Type B pancreatic cell (in vitro differentiated cells): ENCODE measurements at regions not wholly inside any gene's neighbourhood (a gene's known extent, or its start where the extent isn't known, plus 50 kb on each side); places are given as distances from the start of the nearest gene placed in this dataset.

Experiments used
- DNase-seq: peaks from one replicate; pipeline ENCODE4 v3.0.0; 2021; ENCODE audit warnings: mixed read lengths; ENCODE audit not compliant: unreplicated experiment; ENCODE audit errors: extremely low spot score
- H3K27ac Mint-ChIP-seq: 2 replicates; pipeline ENCODE4 v1.8.0; 2021; ENCODE audit warnings: mild to moderate bottlenecking, mixed read lengths
- H3K27me3 Mint-ChIP-seq: 2 replicates; pipeline ENCODE4 v1.8.0; 2021; ENCODE audit warnings: mixed read lengths
- H3K36me3 Mint-ChIP-seq: 2 replicates; pipeline ENCODE4 v1.8.0; 2021; ENCODE audit warnings: mixed read lengths
- H3K4me1 Mint-ChIP-seq: one replicate; pipeline ENCODE4 v1.8.0; 2021; ENCODE audit warnings: mixed read lengths; ENCODE audit not compliant: unreplicated experiment
- H3K4me3 Mint-ChIP-seq: 2 replicates; pipeline ENCODE4 v1.8.0; 2021; ENCODE audit warnings: mild to moderate bottlenecking, mixed read lengths
- H3K9me3 Mint-ChIP-seq: 2 replicates; pipeline ENCODE4 v1.8.0; 2021; ENCODE audit warnings: mixed read lengths
- CTCF ChIP-seq: fragments of 200-600 bp; sonication (generic); conservative IDR thresholded peaks from 2 replicates; pipeline ENCODE4 v1.5.0; 2021; ENCODE audit warnings: antibody characterized with exemption, mild to moderate bottlenecking

- Mint-ChIP-seq H3K36me3 (no peaks in the 10 kb centered on the region), H3K4me1 (no peaks in the 10 kb centered on the region)
Measured at GRCh38 chr1:238107322-238107721, 216.6 kb upstream of the ZP4 start.

GRCh38 chr1:238104752-238105151 is 214.0 kb upstream of the ZP4 start:
- no peak for TF ChIP-seq CTCF
- H3K27me3 Mint-ChIP-seq, result peaks cover 3% of the 10 kb centered on the region
- no peak overlapping the region for H3K27ac Mint-ChIP-seq
- H3K9me3 Mint-ChIP-seq, result peaks cover 8% of the 10 kb centered on the region
- H3K36me3 Mint-ChIP-seq, result no peaks in the 10 kb centered on the region
- no peak for DNase-seq
- H3K4me1 Mint-ChIP-seq, result no peaks in the 10 kb centered on the region
- H3K4me3 Mint-ChIP-seq, result no peak overlapping the region

More at GRCh38 chr1:238107322-238107721, 216.6 kb upstream of the ZP4 start:
- DNase-seq, result no peak
- H3K4me3 Mint-ChIP-seq, result no peak overlapping the region
- H3K27ac Mint-ChIP-seq, result no peak overlapping the region
- peaks cover 7% of the 10 kb centered on the region for H3K27me3 Mint-ChIP-seq
- peaks cover 3% of the 10 kb centered on the region for H3K9me3 Mint-ChIP-seq
- TF ChIP-seq CTCF, result no peak

- H3K4me3 Mint-ChIP-seq, result no peak overlapping the region
- peaks cover 3% of the 10 kb centered on the region for H3K27me3 Mint-ChIP-seq
- no peaks in the 10 kb centered on the region for H3K36me3 Mint-ChIP-seq
- TF ChIP-seq CTCF, result no peak
- no peak for DNase-seq
- no peaks in the 10 kb centered on the region for H3K4me1 Mint-ChIP-seq
- peaks cover 10% of the 10 kb centered on the region for H3K9me3 Mint-ChIP-seq
- no peak overlapping the region for H3K27ac Mint-ChIP-seq
Measured at GRCh38 chr1:238101923-238102322, 211.2 kb upstream of the ZP4 start.

GRCh38 chr1:238099871-238100270 is 209.1 kb upstream of the ZP4 start:
- no peak overlapping the region for H3K27ac Mint-ChIP-seq
- no peaks in the 10 kb centered on the region for H3K27me3 Mint-ChIP-seq
- H3K4me1 Mint-ChIP-seq, result no peaks in the 10 kb centered on the region
- no peak for DNase-seq
- H3K9me3 Mint-ChIP-seq, result peaks cover 10% of the 10 kb centered on the region
- H3K4me3 Mint-ChIP-seq, result no peak overlapping the region
- TF ChIP-seq CTCF, result no peak
- H3K36me3 Mint-ChIP-seq, result no peaks in the 10 kb centered on the region

- H3K4me1 Mint-ChIP-seq, result peaks cover 9% of the 10 kb centered on the region
- no peak overlapping the region for H3K27ac Mint-ChIP-seq
- no peaks in the 10 kb centered on the region for H3K9me3 Mint-ChIP-seq
- DNase-seq, result no peak
- H3K4me3 Mint-ChIP-seq, result no peak overlapping the region
- no peak for TF ChIP-seq CTCF
- H3K36me3 Mint-ChIP-seq, result no peaks in the 10 kb centered on the region
- H3K27me3 Mint-ChIP-seq, result no peaks in the 10 kb centered on the region
Measured at GRCh38 chr1:238089615-238090014, 198.9 kb upstream of the ZP4 start.
